CD4-positive, CD25-positive, alpha-beta regulatory T cell (primary cell): ENCODE measurements at regions not wholly inside any gene's neighbourhood (a gene's known extent, or its start where the extent isn't known, plus 50 kb on each side); places are given as distances from the start of the nearest gene placed in this dataset.

Experiments used
- ATAC-seq, 2 donors: fragments of 150-1000 bp; cut with Tn5 transposase; one replicate each; pipeline ENCODE4 v1.10.0; 2021; ENCODE audit warnings: low read depth in 2 of 2, moderate number of reproducible peaks in 2 of 2, moderate library complexity in 1 of 2
- DNase-seq, 3 donors: peaks; one replicate each; pipeline versions ENCODE4 v3.0.0 to v3.0.0-alpha.2; 2012 to 2022; ENCODE audit warnings: mixed read lengths in 1 of 3
- H3K27ac ChIP-seq: one replicate; pipeline ENCODE4 v1.7.0; 2013; ENCODE audit warnings: mild to moderate bottlenecking, low read length; ENCODE audit not compliant: insufficient read depth, poor library complexity, severe bottlenecking
- H3K27me3 ChIP-seq: one replicate; pipeline ENCODE4 v1.7.0; 2013; ENCODE audit warnings: low read length; ENCODE audit not compliant: control insufficient read depth, insufficient read depth
- H3K36me3 ChIP-seq: one replicate; pipeline ENCODE4 v1.7.0; 2013; ENCODE audit warnings: mild to moderate bottlenecking, low read length, moderate library complexity; ENCODE audit not compliant: control insufficient read depth, insufficient read depth
- H3K4me1 ChIP-seq: 2 replicates; pipeline ENCODE4 v1.7.0; 2013; ENCODE audit warnings: mild to moderate bottlenecking, low read length; ENCODE audit not compliant: insufficient read depth, control insufficient read depth, poor library complexity, severe bottlenecking
- H3K4me3 ChIP-seq: one replicate; pipeline ENCODE4 v1.7.0; 2013; ENCODE audit warnings: low read depth, mild to moderate bottlenecking, low read length, moderate library complexity
- H3K9me3 ChIP-seq, 2 experiments: 1 replicate in 1 of 2; 2 replicates in 1 of 2; pipeline ENCODE4 v1.7.0; 2013; ENCODE audit warnings: low read length in 2 of 2, mild to moderate bottlenecking in 1 of 2, moderate library complexity in 1 of 2; ENCODE audit not compliant: control insufficient read depth in 2 of 2
- H3K27ac Mint-ChIP-seq, 3 donors: one replicate each; pipeline ENCODE4 v1.8.0; 2020 to 2022; ENCODE audit warnings: mild to moderate bottlenecking in 3 of 3, mixed read lengths in 3 of 3, moderate library complexity in 2 of 3
- H3K27me3 Mint-ChIP-seq: one replicate; pipeline ENCODE4 v1.8.0; 2022; ENCODE audit warnings: mild to moderate bottlenecking, mixed read lengths
- H3K36me3 Mint-ChIP-seq: one replicate; pipeline ENCODE4 v1.8.0; 2020; ENCODE audit warnings: mixed read lengths
- H3K4me1 Mint-ChIP-seq, 4 donors: one replicate each; pipeline ENCODE4 v1.8.0; 2020 to 2022; ENCODE audit warnings: mixed read lengths in 4 of 4, mild to moderate bottlenecking in 1 of 4
- H3K4me3 Mint-ChIP-seq, 4 donors: one replicate each; pipeline ENCODE4 v1.8.0; 2020 to 2022; ENCODE audit warnings: mild to moderate bottlenecking in 4 of 4, mixed read lengths in 4 of 4, moderate library complexity in 3 of 4
- H3K9me3 Mint-ChIP-seq, 7 donors: one replicate each; pipeline ENCODE4 v1.8.0; 2020 to 2022; ENCODE audit warnings: mixed read lengths in 7 of 7, mild to moderate bottlenecking in 3 of 7, moderate library complexity in 2 of 7

- DNase-seq: no peak
- no peak overlapping the region for H3K4me3 ChIP-seq
- Mint-ChIP-seq H3K4me3 (no peak overlapping the region), H3K27ac (no peak overlapping the region), H3K27me3 (no peaks in the 10 kb centered on the region), H3K4me1 (no peaks in the 10 kb centered on the region), H3K36me3 (no peaks in the 10 kb centered on the region), H3K9me3 (peaks cover 0 to 28% (median 4%) of the 10 kb centered on the region in 7 donors)
- H3K27me3 ChIP-seq: no peaks in the 10 kb centered on the region
- no peaks in the 10 kb centered on the region for H3K36me3 ChIP-seq
- H3K27ac ChIP-seq: no peak overlapping the region
- H3K4me1 ChIP-seq: no peaks in the 10 kb centered on the region
- H3K9me3 ChIP-seq: peaks cover 6 to 20% of the 10 kb centered on the region in 2 experiments
- ATAC-seq: no peak
Observed at GRCh38 chr13:64662887-64663593, 2567.1 kb downstream of the PCDH9 start.

- H3K4me3 Mint-ChIP-seq: no peak overlapping the region
- Histone ChIP-seq H3K27me3 (no peaks in the 10 kb centered on the region), H3K9me3 (peaks cover 0 to 2% of the 10 kb centered on the region in 2 experiments), H3K4me1 (no peaks in the 10 kb centered on the region), H3K4me3 (no peak overlapping the region), H3K27ac (no peak overlapping the region), H3K36me3 (no peaks in the 10 kb centered on the region)
- H3K4me1 Mint-ChIP-seq: no peaks in the 10 kb centered on the region
- peaks cover 0 to 39% (median 8%) of the 10 kb centered on the region in 7 donors for H3K9me3 Mint-ChIP-seq
- no peaks in the 10 kb centered on the region for H3K27me3 Mint-ChIP-seq
- no peaks in the 10 kb centered on the region for H3K36me3 Mint-ChIP-seq
- H3K27ac Mint-ChIP-seq: no peak overlapping the region
- ATAC-seq (no peak), DNase-seq (no peak)
Observed at GRCh38 chr13:64648293-64648692, 2581.8 kb downstream of the PCDH9 start.

GRCh38 chr13:64643066-64643465, 2587.1 kb downstream of the PCDH9 start:
- Mint-ChIP-seq H3K9me3 (peaks cover 0 to 42% (median 8%) of the 10 kb centered on the region in 7 donors), H3K36me3 (no peaks in the 10 kb centered on the region), H3K27ac (no peak overlapping the region), H3K4me3 (no peak overlapping the region), H3K27me3 (no peaks in the 10 kb centered on the region), H3K4me1 (no peaks in the 10 kb centered on the region)
- H3K4me3 ChIP-seq: no peak overlapping the region
- H3K4me1 ChIP-seq: no peaks in the 10 kb centered on the region
- no peaks in the 10 kb centered on the region for H3K27me3 ChIP-seq
- no peaks in the 10 kb centered on the region for H3K36me3 ChIP-seq
- no peak for ATAC-seq
- peaks cover 6 to 7% of the 10 kb centered on the region in 2 experiments for H3K9me3 ChIP-seq
- H3K27ac ChIP-seq: no peak overlapping the region
- no peak for DNase-seq

GRCh38 chr13:64640002-64640401, 2590.1 kb downstream of the PCDH9 start:
- H3K4me1 ChIP-seq: no peaks in the 10 kb centered on the region
- no peak for DNase-seq
- ATAC-seq: no peak
- H3K9me3 ChIP-seq: peaks cover 6 to 7% of the 10 kb centered on the region in 2 experiments
- Mint-ChIP-seq H3K36me3 (no peaks in the 10 kb centered on the region), H3K4me1 (no peaks in the 10 kb centered on the region), H3K27me3 (no peaks in the 10 kb centered on the region), H3K9me3 (peaks cover 0 to 46% (median 7%) of the 10 kb centered on the region in 7 donors), H3K27ac (no peak overlapping the region), H3K4me3 (no peak overlapping the region)
- no peak overlapping the region for H3K27ac ChIP-seq
- H3K4me3 ChIP-seq: no peak overlapping the region
- H3K27me3 ChIP-seq: no peaks in the 10 kb centered on the region
- H3K36me3 ChIP-seq: no peaks in the 10 kb centered on the region

GRCh38 chr13:64639206-64639605, 2590.9 kb downstream of the PCDH9 start:
- peaks cover 0 to 47% (median 7%) of the 10 kb centered on the region in 7 donors for H3K9me3 Mint-ChIP-seq
- no peaks in the 10 kb centered on the region for H3K4me1 ChIP-seq
- H3K36me3 ChIP-seq: no peaks in the 10 kb centered on the region
- no peak overlapping the region for H3K4me3 Mint-ChIP-seq
- peaks cover 6 to 7% of the 10 kb centered on the region in 2 experiments for H3K9me3 ChIP-seq
- no peaks in the 10 kb centered on the region for H3K27me3 ChIP-seq
- no peaks in the 10 kb centered on the region for H3K27me3 Mint-ChIP-seq
- DNase-seq: no peak
- H3K36me3 Mint-ChIP-seq: no peaks in the 10 kb centered on the region
- no peak for ATAC-seq
- H3K27ac ChIP-seq: no peak overlapping the region
- H3K4me3 ChIP-seq: no peak overlapping the region
- no peak overlapping the region for H3K27ac Mint-ChIP-seq
- H3K4me1 Mint-ChIP-seq: no peaks in the 10 kb centered on the region

GRCh38 chr13:64633948-64634347, 2596.2 kb downstream of the PCDH9 start:
- ATAC-seq (no peak), DNase-seq (no peak)
- H3K27ac Mint-ChIP-seq: no peak overlapping the region
- Histone ChIP-seq H3K9me3 (peaks cover 0 to 3% of the 10 kb centered on the region in 2 experiments), H3K4me1 (no peaks in the 10 kb centered on the region), H3K27ac (no peak overlapping the region), H3K27me3 (no peaks in the 10 kb centered on the region), H3K4me3 (no peak overlapping the region), H3K36me3 (no peaks in the 10 kb centered on the region)
- no peak overlapping the region for H3K4me3 Mint-ChIP-seq
- no peaks in the 10 kb centered on the region for H3K36me3 Mint-ChIP-seq
- no peaks in the 10 kb centered on the region for H3K27me3 Mint-ChIP-seq
- peaks cover 0 to 28% (median 4%) of the 10 kb centered on the region in 7 donors for H3K9me3 Mint-ChIP-seq
- no peaks in the 10 kb centered on the region for H3K4me1 Mint-ChIP-seq

- Mint-ChIP-seq H3K9me3 (peaks cover 0 to 16% (median 8%) of the 10 kb centered on the region in 7 donors), H3K27me3 (no peaks in the 10 kb centered on the region), H3K27ac (no peak overlapping the region), H3K4me3 (no peak overlapping the region), H3K4me1 (no peaks in the 10 kb centered on the region), H3K36me3 (no peaks in the 10 kb centered on the region)
- Histone ChIP-seq H3K9me3 (peaks cover 0 to 3% of the 10 kb centered on the region in 2 experiments), H3K4me1 (no peaks in the 10 kb centered on the region), H3K36me3 (no peaks in the 10 kb centered on the region), H3K4me3 (no peak overlapping the region), H3K27me3 (no peaks in the 10 kb centered on the region), H3K27ac (no peak overlapping the region)
- DNase-seq (no peak), ATAC-seq (no peak)
Observed at GRCh38 chr13:64627654-64628053, 2602.5 kb downstream of the PCDH9 start.

GRCh38 chr13:64626105-64626504, 2604.0 kb downstream of the PCDH9 start:
- no peaks in the 10 kb centered on the region for H3K4me1 ChIP-seq
- H3K4me3 ChIP-seq: no peak overlapping the region
- no peaks in the 10 kb centered on the region for H3K27me3 ChIP-seq
- peaks cover 0 to 3% of the 10 kb centered on the region in 2 experiments for H3K9me3 ChIP-seq
- no peak overlapping the region for H3K27ac ChIP-seq
- ATAC-seq (no peak), DNase-seq (no peak)
- H3K4me3 Mint-ChIP-seq: no peak overlapping the region
- H3K27me3 Mint-ChIP-seq: no peaks in the 10 kb centered on the region
- no peaks in the 10 kb centered on the region for H3K36me3 ChIP-seq
- no peaks in the 10 kb centered on the region for H3K4me1 Mint-ChIP-seq
- peaks cover 0 to 16% (median 6%) of the 10 kb centered on the region in 7 donors for H3K9me3 Mint-ChIP-seq
- no peak overlapping the region for H3K27ac Mint-ChIP-seq
- no peaks in the 10 kb centered on the region for H3K36me3 Mint-ChIP-seq
